ENCODE measurements at regions not wholly inside any gene's neighbourhood (a gene's known extent, or its start where the extent isn't known, plus 50 kb on each side); places are given as distances from the start of the nearest gene placed in this dataset.

DNA sequence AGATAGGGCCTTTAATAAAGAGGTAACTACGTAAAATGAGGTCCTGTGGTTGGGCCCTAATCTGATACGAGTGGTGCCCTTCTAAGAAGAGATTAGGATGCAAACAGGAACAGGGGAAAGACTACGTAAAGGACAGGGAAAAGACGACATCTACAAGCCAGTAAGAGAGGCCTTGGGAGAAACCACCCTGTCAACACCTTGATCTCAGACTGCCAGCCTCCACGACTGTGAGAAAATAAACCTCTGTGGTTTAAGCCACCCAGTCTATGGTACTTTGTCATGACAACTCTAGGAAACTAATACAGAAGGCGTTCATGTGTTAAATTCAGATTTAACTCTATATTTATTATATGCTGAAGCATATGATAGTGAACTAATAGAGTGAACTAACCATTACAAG is 566.3 kb downstream of the UQCRFS1 start:
- H3K27me3 ChIP-seq (ENCODE audit: control insufficient read depth in 1 of 2, insufficient read depth in 2 of 2, low read length in 2 of 2), result no peaks in the 10 kb centered on the region
- H3K9ac ChIP-seq (ENCODE audit: low read length), result no peak overlapping the region
- H3K4me3 ChIP-seq (ENCODE audit: low read depth in 1 of 2, low read length in 2 of 2), result no peak overlapping the region

DNA sequence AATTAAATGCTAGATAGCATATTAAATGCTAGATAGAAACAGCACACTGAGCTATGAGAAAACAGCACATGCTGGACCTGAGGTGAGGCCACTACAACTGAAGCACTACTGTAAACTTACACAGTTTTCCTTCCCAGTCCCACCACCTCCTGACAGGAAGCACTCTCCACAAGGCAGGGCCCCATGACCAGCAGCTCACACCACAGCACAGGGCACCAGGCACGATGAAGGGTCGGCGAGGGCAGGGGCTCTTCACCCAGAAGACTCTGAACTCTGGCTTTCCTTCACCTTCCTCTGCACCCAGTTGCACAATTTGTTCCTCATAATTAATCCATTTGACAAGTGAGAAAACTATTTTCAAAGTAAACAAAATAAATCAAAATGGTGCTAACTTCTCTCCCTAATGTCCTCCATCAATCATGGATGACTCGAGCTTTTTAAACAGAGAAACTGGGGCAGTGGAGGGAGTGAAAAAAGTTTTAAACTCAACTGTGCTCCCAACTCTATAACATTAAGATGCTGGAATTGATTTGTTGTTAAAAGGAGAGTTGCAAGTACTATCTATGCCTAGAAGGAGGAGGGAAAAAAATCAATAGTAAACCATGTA is 568.7 kb downstream of the UQCRFS1 start:
- H3K4me1 ChIP-seq (ENCODE audit: insufficient read depth, low read length), result no peaks in the 10 kb centered on the region
- H3K27ac ChIP-seq (ENCODE audit: low read depth, low read length), result no peak overlapping the region
- H3K9ac ChIP-seq (ENCODE audit: low read length), result no peak overlapping the region
- H3K27me3 ChIP-seq (ENCODE audit: control insufficient read depth in 1 of 2, insufficient read depth in 2 of 2, low read length in 2 of 2), result no peaks in the 10 kb centered on the region
- H3K36me3 ChIP-seq (ENCODE audit: insufficient read depth, low read length), result no peaks in the 10 kb centered on the region
- no peaks in the 10 kb centered on the region for H3K9me3 ChIP-seq (ENCODE audit: low read length)
- H3K4me3 ChIP-seq (ENCODE audit: low read depth in 1 of 2, low read length in 2 of 2), result no peak overlapping the region

More for the DNA sequence above, 566.3 kb downstream of the UQCRFS1 start:
- no peaks in the 10 kb centered on the region for H3K9me3 ChIP-seq (ENCODE audit: low read length)
- H3K27ac ChIP-seq (ENCODE audit: low read depth, low read length), result no peak overlapping the region
- H3K36me3 ChIP-seq (ENCODE audit: insufficient read depth, low read length), result no peaks in the 10 kb centered on the region
- H3K4me1 ChIP-seq (ENCODE audit: insufficient read depth, low read length), result no peaks in the 10 kb centered on the region

GRCh38 chr19:28642787-28643683 is 569.9 kb downstream of the UQCRFS1 start:
- Histone ChIP-seq H3K27me3 (ENCODE audit: control insufficient read depth in 1 of 2, insufficient read depth in 2 of 2, low read length in 2 of 2) (no peaks in the 10 kb centered on the region), H3K9ac (ENCODE audit: low read length) (no peak overlapping the region), H3K36me3 (ENCODE audit: insufficient read depth, low read length) (no peaks in the 10 kb centered on the region), H3K27ac (ENCODE audit: low read depth, low read length) (no peak overlapping the region), H3K4me1 (ENCODE audit: insufficient read depth, low read length) (no peaks in the 10 kb centered on the region), H3K4me3 (ENCODE audit: low read depth in 1 of 2, low read length in 2 of 2) (no peak overlapping the region), H3K9me3 (ENCODE audit: low read length) (no peaks in the 10 kb centered on the region)

- no peaks in the 10 kb centered on the region for H3K4me1 ChIP-seq (ENCODE audit: insufficient read depth, low read length)
- H3K27me3 ChIP-seq (ENCODE audit: control insufficient read depth in 1 of 2, insufficient read depth in 2 of 2, low read length in 2 of 2), result no peaks in the 10 kb centered on the region
- no peaks in the 10 kb centered on the region for H3K9me3 ChIP-seq (ENCODE audit: low read length)
- H3K9ac ChIP-seq (ENCODE audit: low read length), result no peak overlapping the region
- H3K36me3 ChIP-seq (ENCODE audit: insufficient read depth, low read length), result no peaks in the 10 kb centered on the region
- H3K4me3 ChIP-seq (ENCODE audit: low read depth in 1 of 2, low read length in 2 of 2), result no peak overlapping the region
- no peak overlapping the region for H3K27ac ChIP-seq (ENCODE audit: low read depth, low read length)
These were observed 571.6 kb downstream of the UQCRFS1 start for GRCh38 chr19:28641395-28641794.

DNA sequence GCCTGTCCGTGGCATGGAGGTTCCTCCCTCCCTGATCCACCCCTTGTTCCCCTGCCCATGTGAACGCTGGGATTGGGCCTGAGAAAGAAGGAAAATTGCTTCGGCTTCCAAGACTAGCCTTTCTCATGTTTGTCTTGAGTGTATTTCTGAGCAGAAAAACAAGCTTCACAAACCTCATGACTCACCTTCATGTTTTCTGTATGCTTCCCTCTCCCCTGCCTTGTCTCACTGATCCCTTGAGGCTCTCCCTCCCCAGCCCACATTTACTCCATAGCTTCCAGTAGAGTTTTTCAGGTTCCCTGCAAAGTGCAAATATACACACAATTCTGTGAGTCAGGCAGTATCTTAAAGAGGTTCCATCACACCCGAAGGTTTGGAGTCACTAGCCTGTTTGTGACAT is 572.4 kb downstream of the UQCRFS1 start:
- H3K9ac ChIP-seq (ENCODE audit: low read length), result no peak overlapping the region
- no peak overlapping the region for H3K4me3 ChIP-seq (ENCODE audit: low read depth in 1 of 2, low read length in 2 of 2)
- H3K4me1 ChIP-seq (ENCODE audit: insufficient read depth, low read length), result no peaks in the 10 kb centered on the region
- H3K36me3 ChIP-seq (ENCODE audit: insufficient read depth, low read length), result no peaks in the 10 kb centered on the region
- H3K27me3 ChIP-seq (ENCODE audit: control insufficient read depth in 1 of 2, insufficient read depth in 2 of 2, low read length in 2 of 2), result no peaks in the 10 kb centered on the region
- H3K9me3 ChIP-seq (ENCODE audit: low read length), result no peaks in the 10 kb centered on the region
- no peak overlapping the region for H3K27ac ChIP-seq (ENCODE audit: low read depth, low read length)

GRCh38 chr19:28638445-28638844 is 574.5 kb downstream of the UQCRFS1 start:
- H3K36me3 ChIP-seq (ENCODE audit: insufficient read depth, low read length), result no peaks in the 10 kb centered on the region
- no peak overlapping the region for H3K27ac ChIP-seq (ENCODE audit: low read depth, low read length)
- H3K4me1 ChIP-seq (ENCODE audit: insufficient read depth, low read length), result no peaks in the 10 kb centered on the region
- no peak overlapping the region for H3K9ac ChIP-seq (ENCODE audit: low read length)
- H3K4me3 ChIP-seq (ENCODE audit: low read depth in 1 of 2, low read length in 2 of 2), result no peak overlapping the region
- peaks cover 6% of the 10 kb centered on the region for H3K9me3 ChIP-seq (ENCODE audit: low read length)
- no peaks in the 10 kb centered on the region for H3K27me3 ChIP-seq (ENCODE audit: control insufficient read depth in 1 of 2, insufficient read depth in 2 of 2, low read length in 2 of 2)

DNA sequence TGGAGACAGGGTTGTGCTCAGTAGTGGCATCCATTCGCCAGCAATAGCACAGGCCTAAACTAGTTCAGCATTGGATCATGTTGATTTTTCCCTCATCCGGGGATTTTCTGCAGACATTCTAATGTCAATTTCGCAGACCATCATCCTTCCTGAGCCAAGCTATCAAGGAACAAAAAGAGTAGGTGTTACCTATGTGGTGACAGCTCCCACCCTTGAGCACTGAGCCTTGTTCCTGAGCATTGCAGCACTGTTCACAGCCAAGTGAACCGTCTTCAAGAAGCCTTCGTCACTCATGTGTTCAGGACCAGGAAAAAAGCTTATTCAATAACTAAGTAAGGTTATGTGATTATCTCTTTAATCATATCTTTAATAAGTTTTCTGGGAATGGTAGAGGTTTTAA is 576.2 kb downstream of the UQCRFS1 start:
- Histone ChIP-seq H3K9ac (ENCODE audit: low read length) (no peak overlapping the region), H3K36me3 (ENCODE audit: insufficient read depth, low read length) (no peaks in the 10 kb centered on the region), H3K4me1 (ENCODE audit: insufficient read depth, low read length) (no peaks in the 10 kb centered on the region), H3K9me3 (ENCODE audit: low read length) (peaks cover 6% of the 10 kb centered on the region), H3K4me3 (ENCODE audit: low read depth in 1 of 2, low read length in 2 of 2) (no peak overlapping the region), H3K27me3 (ENCODE audit: control insufficient read depth in 1 of 2, insufficient read depth in 2 of 2, low read length in 2 of 2) (no peaks in the 10 kb centered on the region), H3K27ac (ENCODE audit: low read depth, low read length) (no peak overlapping the region)

GRCh38 chr19:28636016-28636629 is 576.8 kb downstream of the UQCRFS1 start:
- Histone ChIP-seq H3K36me3 (ENCODE audit: insufficient read depth, low read length) (no peaks in the 10 kb centered on the region), H3K4me3 (ENCODE audit: low read depth in 1 of 2, low read length in 2 of 2) (no peak overlapping the region), H3K4me1 (ENCODE audit: insufficient read depth, low read length) (no peaks in the 10 kb centered on the region), H3K27me3 (ENCODE audit: control insufficient read depth in 1 of 2, insufficient read depth in 2 of 2, low read length in 2 of 2) (no peaks in the 10 kb centered on the region), H3K9ac (ENCODE audit: low read length) (no peak overlapping the region), H3K9me3 (ENCODE audit: low read length) (peaks cover 6% of the 10 kb centered on the region), H3K27ac (ENCODE audit: low read depth, low read length) (no peak overlapping the region)

- H3K27me3 ChIP-seq (ENCODE audit: control insufficient read depth in 1 of 2, insufficient read depth in 2 of 2, low read length in 2 of 2), result no peaks in the 10 kb centered on the region
- no peaks in the 10 kb centered on the region for H3K36me3 ChIP-seq (ENCODE audit: insufficient read depth, low read length)
- peaks cover 6% of the 10 kb centered on the region for H3K9me3 ChIP-seq (ENCODE audit: low read length)
- no peak overlapping the region for H3K27ac ChIP-seq (ENCODE audit: low read depth, low read length)
- no peaks in the 10 kb centered on the region for H3K4me1 ChIP-seq (ENCODE audit: insufficient read depth, low read length)
- H3K9ac ChIP-seq (ENCODE audit: low read length), result no peak overlapping the region
- no peak overlapping the region for H3K4me3 ChIP-seq (ENCODE audit: low read depth in 1 of 2, low read length in 2 of 2)
These were observed 578.1 kb downstream of the UQCRFS1 start for GRCh38 chr19:28634837-28635236.

GRCh38 chr19:28634019-28634328 is 579.0 kb downstream of the UQCRFS1 start:
- no peak overlapping the region for H3K4me3 ChIP-seq (ENCODE audit: low read depth in 1 of 2, low read length in 2 of 2)
- H3K4me1 ChIP-seq (ENCODE audit: insufficient read depth, low read length), result no peaks in the 10 kb centered on the region
- H3K27me3 ChIP-seq (ENCODE audit: control insufficient read depth in 1 of 2, insufficient read depth in 2 of 2, low read length in 2 of 2), result no peaks in the 10 kb centered on the region
- H3K36me3 ChIP-seq (ENCODE audit: insufficient read depth, low read length), result no peaks in the 10 kb centered on the region
- no peak overlapping the region for H3K27ac ChIP-seq (ENCODE audit: low read depth, low read length)
- H3K9me3 ChIP-seq (ENCODE audit: low read length), result peaks cover 6% of the 10 kb centered on the region
- no peak overlapping the region for H3K9ac ChIP-seq (ENCODE audit: low read length)

DNA sequence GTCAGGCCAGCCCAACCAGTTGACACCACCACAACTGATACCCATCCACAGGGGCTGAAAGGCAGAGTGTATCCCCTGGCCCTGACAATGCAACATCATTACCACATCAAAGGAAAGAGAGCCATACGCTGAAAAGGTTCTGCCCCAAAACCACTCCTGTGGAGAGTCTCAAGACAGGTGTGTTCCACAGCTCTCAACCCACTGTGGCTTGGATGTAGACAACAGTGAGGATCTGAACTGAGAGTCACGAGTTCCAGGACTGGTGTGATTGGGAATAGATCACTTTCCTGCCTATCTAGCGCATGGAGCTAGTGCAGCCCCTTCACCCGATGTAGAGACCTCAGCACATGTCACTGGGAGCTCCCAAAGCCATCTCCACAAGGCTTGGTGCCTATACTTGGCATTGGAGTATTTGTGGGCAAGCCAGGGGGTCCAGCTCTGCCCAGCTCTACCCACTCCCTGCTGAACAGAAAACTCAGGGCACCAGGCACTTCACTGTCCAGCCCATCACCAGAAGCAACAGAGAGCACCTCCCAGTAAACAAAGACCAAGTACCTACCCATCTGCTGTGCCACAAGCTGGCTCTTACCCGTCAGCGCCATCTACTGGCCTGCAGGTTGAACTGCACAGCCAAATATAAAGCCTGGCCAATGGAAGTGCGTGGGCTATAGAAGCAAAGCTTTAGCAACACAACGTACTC is 579.5 kb downstream of the UQCRFS1 start:
- Histone ChIP-seq H3K9me3 (ENCODE audit: low read length) (peaks cover 6% of the 10 kb centered on the region), H3K27ac (ENCODE audit: low read depth, low read length) (no peak overlapping the region), H3K9ac (ENCODE audit: low read length) (no peak overlapping the region), H3K4me3 (ENCODE audit: low read depth in 1 of 2, low read length in 2 of 2) (no peak overlapping the region), H3K4me1 (ENCODE audit: insufficient read depth, low read length) (no peaks in the 10 kb centered on the region), H3K27me3 (ENCODE audit: control insufficient read depth in 1 of 2, insufficient read depth in 2 of 2, low read length in 2 of 2) (no peaks in the 10 kb centered on the region), H3K36me3 (ENCODE audit: insufficient read depth, low read length) (no peaks in the 10 kb centered on the region)
